Activated B cell treated with CpG ODN at 0.5 μM for 24 hours (primary cell): ENCODE measurements at regions not wholly inside any gene's neighbourhood (a gene's known extent, or its start where the extent isn't known, plus 50 kb on each side); places are given as distances from the start of the nearest gene placed in this dataset.

ENCODE experiments used
- ATAC-seq: fragments of 200-7000 bp; cut with Tn5 transposase; one replicate; pipeline ENCODE4 v1.10.0; 2021; ENCODE audit warnings: low read depth, mild to moderate bottlenecking, moderate library complexity
- CTCF ChIA-PET: fragments of 350-600 bp; sonication (Branson Sonifier 250); formaldehyde crosslinking; loops from one replicate; lab custom pipeline; 2021; ENCODE audit warnings: antibody characterized with exemption; lab: Charles Lee
- POLR2A ChIA-PET: fragments of 350-600 bp; sonication (Branson Sonifier 250); formaldehyde crosslinking; loops from one replicate; lab custom pipeline; 2021; ENCODE audit warnings: antibody characterized with exemption; lab: Charles Lee
- DNase-seq: peaks from one replicate; pipeline ENCODE4 v3.0.0; 2022
- H3K27ac Mint-ChIP-seq: one replicate; pipeline ENCODE4 v1.8.0; 2020; ENCODE audit warnings: mixed read lengths
- H3K27me3 Mint-ChIP-seq: one replicate; pipeline ENCODE4 v1.8.0; 2021; ENCODE audit warnings: mixed read lengths
- H3K36me3 Mint-ChIP-seq: one replicate; pipeline ENCODE4 v1.8.0; 2021; ENCODE audit warnings: low read depth, mixed read lengths
- H3K4me1 Mint-ChIP-seq: one replicate; pipeline ENCODE4 v1.8.0; 2021; ENCODE audit warnings: mixed read lengths
- H3K4me3 Mint-ChIP-seq: one replicate; pipeline ENCODE4 v1.8.0; 2020; ENCODE audit warnings: mild to moderate bottlenecking, mixed read lengths
- H3K9me3 Mint-ChIP-seq: one replicate; pipeline ENCODE4 v1.8.0; 2020; ENCODE audit warnings: mixed read lengths
- intact Hi-C: fragments of 100-400 bp; cut with micrococcal nuclease; formaldehyde crosslinking; loops from one replicate; pipeline ENCODE4 v1.15.1; 2024
- TF ChIP-seq, protein P1 (sequence below): fragments of 200-600 bp; IDR thresholded peaks from one replicate; pipeline ENCODE4 v1.8.0; 2022; ENCODE audit warnings: antibody characterized with exemption, mild to moderate bottlenecking

DNA sequence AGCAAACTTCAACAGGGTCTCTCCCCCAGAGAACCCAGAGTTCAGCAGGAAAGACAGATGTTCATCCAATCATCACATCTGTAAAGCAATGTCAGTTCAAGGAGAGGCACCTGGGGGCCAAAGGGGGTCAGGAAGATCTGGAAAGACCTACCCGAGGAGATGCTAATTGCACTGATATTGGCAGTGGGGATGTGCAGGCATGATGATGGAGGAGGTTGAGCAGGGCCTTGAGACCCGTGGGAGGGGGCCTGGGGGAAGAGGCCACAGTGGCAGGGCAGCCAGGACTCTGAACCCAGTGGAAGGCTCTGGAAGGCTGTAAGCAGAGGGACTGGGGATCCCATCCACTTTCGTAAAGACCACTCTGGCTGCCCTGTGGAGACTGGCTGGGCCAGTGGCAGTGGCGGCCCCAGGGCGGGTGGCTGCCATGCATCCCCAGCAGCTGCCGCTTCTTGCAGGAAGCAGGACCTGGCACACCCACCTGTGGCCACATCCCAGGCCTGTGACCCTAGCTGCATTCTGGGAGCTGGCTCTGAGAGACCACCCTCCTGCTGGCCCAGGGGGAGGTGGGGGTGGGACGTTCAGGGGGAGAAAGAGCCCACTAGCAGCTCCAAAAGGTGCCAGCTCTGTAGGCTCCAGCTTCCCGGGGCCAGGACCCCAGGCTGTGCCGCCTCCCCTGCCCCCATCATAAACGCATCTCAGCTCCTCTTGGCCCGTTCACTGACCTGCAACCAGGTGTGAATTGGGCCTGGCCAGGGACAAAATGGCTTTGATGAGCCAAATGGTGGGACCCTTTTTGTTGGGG is 59.9 kb upstream of the FGF3 start:
- CTCF ChIA-PET = no interaction called here

DNA sequence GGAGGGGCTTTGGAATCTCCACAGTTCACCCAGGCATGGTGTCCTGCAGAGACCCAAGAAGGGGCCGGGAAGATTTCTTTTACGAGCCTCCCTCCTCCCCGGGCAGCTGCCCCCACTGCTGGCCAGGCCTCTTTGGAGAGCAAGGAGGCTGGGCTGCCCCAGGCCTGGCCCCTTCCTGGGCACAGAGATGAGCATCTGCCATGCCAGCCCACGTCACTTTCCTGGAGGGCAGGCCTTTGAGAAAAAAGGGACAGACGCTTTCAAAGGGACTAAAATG is 60.5 kb upstream of the FGF3 start:
- TF ChIP-seq, protein P1, sequence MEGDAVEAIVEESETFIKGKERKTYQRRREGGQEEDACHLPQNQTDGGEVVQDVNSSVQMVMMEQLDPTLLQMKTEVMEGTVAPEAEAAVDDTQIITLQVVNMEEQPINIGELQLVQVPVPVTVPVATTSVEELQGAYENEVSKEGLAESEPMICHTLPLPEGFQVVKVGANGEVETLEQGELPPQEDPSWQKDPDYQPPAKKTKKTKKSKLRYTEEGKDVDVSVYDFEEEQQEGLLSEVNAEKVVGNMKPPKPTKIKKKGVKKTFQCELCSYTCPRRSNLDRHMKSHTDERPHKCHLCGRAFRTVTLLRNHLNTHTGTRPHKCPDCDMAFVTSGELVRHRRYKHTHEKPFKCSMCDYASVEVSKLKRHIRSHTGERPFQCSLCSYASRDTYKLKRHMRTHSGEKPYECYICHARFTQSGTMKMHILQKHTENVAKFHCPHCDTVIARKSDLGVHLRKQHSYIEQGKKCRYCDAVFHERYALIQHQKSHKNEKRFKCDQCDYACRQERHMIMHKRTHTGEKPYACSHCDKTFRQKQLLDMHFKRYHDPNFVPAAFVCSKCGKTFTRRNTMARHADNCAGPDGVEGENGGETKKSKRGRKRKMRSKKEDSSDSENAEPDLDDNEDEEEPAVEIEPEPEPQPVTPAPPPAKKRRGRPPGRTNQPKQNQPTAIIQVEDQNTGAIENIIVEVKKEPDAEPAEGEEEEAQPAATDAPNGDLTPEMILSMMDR = no peak
- ChIA-PET POLR2A (no interaction called here), CTCF (no interaction called here)
- H3K36me3 Mint-ChIP-seq = no peaks in the 10 kb centered on the region
- intact Hi-C loops = no loop called here
- no peak for DNase-seq
- no peaks in the 10 kb centered on the region for H3K4me1 Mint-ChIP-seq
- H3K27ac Mint-ChIP-seq = no peak overlapping the region
- H3K27me3 Mint-ChIP-seq = peaks cover 1% of the 10 kb centered on the region
- no peak for ATAC-seq
- H3K9me3 Mint-ChIP-seq = no peaks in the 10 kb centered on the region
- H3K4me3 Mint-ChIP-seq = no peak overlapping the region

More for the DNA sequence above, 59.9 kb upstream of the FGF3 start:
- peaks cover 1% of the 10 kb centered on the region for H3K27me3 Mint-ChIP-seq
- ATAC-seq (no peak), DNase-seq (no peak)
- H3K27ac Mint-ChIP-seq = no peak overlapping the region
- H3K36me3 Mint-ChIP-seq = no peaks in the 10 kb centered on the region
- no peaks in the 10 kb centered on the region for H3K4me1 Mint-ChIP-seq
- intact Hi-C loops = no loop called here
- H3K9me3 Mint-ChIP-seq = no peaks in the 10 kb centered on the region
- POLR2A ChIA-PET = no interaction called here
- no peak overlapping the region for H3K4me3 Mint-ChIP-seq
- TF ChIP-seq, protein P1 = no peak

DNA sequence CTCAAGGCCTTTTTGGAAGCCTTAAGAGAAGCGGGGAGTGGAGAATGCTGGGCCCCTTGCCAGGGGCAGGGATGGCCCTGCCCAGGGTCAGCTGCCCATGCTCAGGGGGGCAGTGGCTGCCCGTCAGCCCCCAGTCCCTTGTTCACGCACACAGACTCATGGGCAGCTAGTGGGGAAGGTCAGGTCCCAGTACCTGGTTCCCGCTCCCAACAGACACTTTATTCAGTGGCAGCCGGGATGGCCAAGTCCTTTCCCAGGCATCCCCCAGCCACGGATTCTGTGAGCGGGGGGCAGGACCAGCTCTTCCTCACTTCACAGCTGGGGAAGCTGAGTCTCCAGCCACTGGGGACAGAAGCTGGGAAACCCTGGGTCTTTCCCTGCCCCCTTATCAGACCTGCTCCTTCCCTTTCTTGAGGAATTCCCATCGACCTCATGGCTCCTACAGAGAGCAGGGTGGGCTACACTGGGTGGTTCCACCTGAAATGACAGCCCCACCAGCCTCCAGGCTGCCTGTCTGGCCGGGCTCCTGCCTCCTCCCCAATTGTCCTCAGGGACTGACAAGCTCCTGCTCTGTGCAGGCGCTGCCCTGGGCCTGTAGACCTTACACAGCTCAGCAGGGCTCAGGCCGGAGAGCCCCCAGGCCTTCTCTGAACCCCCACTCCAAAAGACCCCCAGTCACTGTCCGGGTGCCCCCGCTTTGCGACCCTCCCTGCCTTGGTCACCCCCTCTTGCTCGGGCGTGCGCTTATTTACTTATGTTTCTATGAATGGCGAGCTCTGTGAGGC is 61.0 kb upstream of the FGF3 start:
- POLR2A ChIA-PET = no interaction called here
- no peaks in the 10 kb centered on the region for H3K9me3 Mint-ChIP-seq
- CTCF ChIA-PET = no interaction called here
- no peak overlapping the region for H3K4me3 Mint-ChIP-seq
- ATAC-seq = no peak
- TF ChIP-seq, protein P1 = no peak
- peaks cover 1% of the 10 kb centered on the region for H3K27me3 Mint-ChIP-seq
- H3K27ac Mint-ChIP-seq = no peak overlapping the region
- DNase-seq = no peak
- no peaks in the 10 kb centered on the region for H3K36me3 Mint-ChIP-seq
- H3K4me1 Mint-ChIP-seq = no peaks in the 10 kb centered on the region
- intact Hi-C loops = no loop called here

DNA sequence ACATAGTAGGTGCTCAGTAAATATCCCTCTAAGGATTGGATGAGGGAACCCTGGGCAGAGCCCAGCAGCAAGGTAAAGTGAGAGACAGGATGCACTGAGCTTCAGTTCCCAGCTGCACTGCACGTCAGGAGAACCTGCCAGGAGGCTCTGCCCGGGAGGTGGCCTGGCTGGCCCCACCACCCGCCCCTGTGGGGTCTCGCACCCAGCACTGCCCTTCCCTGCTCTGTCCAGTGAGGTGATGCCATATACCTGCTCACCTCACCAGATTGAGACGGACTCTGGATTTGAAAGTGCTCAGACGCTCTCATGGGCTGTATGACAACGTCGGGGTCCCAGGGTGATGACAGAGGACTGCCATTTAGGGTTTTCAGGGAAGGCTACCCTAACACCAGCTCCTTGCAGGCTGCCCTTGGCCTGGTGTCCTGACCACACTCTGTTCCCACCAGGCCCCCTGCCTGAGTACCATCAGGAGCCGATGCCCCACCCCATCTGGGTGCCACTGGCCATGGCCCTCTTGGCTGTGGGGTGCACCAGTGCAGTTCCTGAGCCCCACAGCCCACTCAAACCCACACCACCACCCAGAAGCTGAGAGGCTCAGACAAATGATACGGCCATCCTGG is 61.7 kb upstream of the FGF3 start:
- TF ChIP-seq, protein P1 = no peak
- Mint-ChIP-seq H3K36me3 (no peaks in the 10 kb centered on the region), H3K4me1 (no peaks in the 10 kb centered on the region), H3K27ac (no peak overlapping the region), H3K9me3 (no peaks in the 10 kb centered on the region), H3K4me3 (no peak overlapping the region), H3K27me3 (peaks cover 1% of the 10 kb centered on the region)
- ATAC-seq (no peak), DNase-seq (no peak)
- ChIA-PET POLR2A (no interaction called here), CTCF (interaction anchor here (0.6 kb wide), 1 partner anchor 34 kb away, joined by 3 read pairs; no protein-coding TSS in a partner anchor)
- intact Hi-C loops = no loop called here
